ENCODE measurements at regions not wholly inside any gene's neighbourhood (a gene's known extent, or its start where the extent isn't known, plus 50 kb on each side); places are given as distances from the start of the nearest gene placed in this dataset.

DNA sequence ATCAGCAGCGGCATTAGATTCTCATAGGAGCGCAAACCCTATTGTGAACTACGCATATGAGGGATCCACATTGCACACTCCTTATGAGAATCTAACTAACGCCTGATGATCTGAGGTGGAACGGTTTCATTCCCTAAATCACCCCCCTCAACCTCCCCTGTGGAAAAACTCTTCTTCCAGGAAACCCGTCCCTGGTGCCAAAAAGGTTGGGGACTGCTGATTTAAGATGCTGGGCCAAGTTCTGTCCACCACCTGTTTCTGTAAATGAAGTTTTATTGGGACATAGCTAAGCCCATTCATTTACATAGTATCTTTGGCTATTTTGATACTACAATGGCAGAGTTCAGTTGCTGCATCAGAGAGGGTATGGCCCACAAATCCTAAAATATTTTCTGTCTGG, 268.2 kb upstream of the PRDM1 start:
- TF ChIP-seq, protein P1, sequence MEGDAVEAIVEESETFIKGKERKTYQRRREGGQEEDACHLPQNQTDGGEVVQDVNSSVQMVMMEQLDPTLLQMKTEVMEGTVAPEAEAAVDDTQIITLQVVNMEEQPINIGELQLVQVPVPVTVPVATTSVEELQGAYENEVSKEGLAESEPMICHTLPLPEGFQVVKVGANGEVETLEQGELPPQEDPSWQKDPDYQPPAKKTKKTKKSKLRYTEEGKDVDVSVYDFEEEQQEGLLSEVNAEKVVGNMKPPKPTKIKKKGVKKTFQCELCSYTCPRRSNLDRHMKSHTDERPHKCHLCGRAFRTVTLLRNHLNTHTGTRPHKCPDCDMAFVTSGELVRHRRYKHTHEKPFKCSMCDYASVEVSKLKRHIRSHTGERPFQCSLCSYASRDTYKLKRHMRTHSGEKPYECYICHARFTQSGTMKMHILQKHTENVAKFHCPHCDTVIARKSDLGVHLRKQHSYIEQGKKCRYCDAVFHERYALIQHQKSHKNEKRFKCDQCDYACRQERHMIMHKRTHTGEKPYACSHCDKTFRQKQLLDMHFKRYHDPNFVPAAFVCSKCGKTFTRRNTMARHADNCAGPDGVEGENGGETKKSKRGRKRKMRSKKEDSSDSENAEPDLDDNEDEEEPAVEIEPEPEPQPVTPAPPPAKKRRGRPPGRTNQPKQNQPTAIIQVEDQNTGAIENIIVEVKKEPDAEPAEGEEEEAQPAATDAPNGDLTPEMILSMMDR (IDR thresholded peaks at IDR 0.05; ENCODE audit: extremely low read depth in 1 of 2, insufficient read depth in 1 of 2, low read depth in 1 of 2, low read length in 2 of 2) = no peak
- TF ChIP-seq POLR2A (IDR thresholded peaks at IDR 0.05; ENCODE audit: low read depth, low read length) (no peak), GATA2 (IDR thresholded peaks at IDR 0.05; ENCODE audit: insufficient read depth, insufficient read length, low read depth, low read length) (no peak)
